SK-N-SH (cell line): ENCODE measurements at regions not wholly inside any gene's neighbourhood (a gene's known extent, or its start where the extent isn't known, plus 50 kb on each side); places are given as distances from the start of the nearest gene placed in this dataset.

ENCODE experiments used
- EP300 ChIP-seq, 2 experiments: IDR thresholded peaks; 2 replicates each; pipeline versions ENCODE4 v1.4.0 to v1.6.1; 2012; ENCODE audit warnings: borderline replicate concordance in 1 of 2, low read depth in 1 of 2, low read length in 1 of 2
- EZH2phosphoT487 ChIP-seq: fragments of 200-600 bp; sonication (generic); IDR thresholded peaks from 2 replicates; pipeline ENCODE4 v1.6.1; 2017; ENCODE audit warnings: low read depth, mixed run types, mild to moderate bottlenecking, antibody characterized with exemption, moderate library complexity, borderline replicate concordance
- GABPA ChIP-seq: IDR thresholded peaks from 2 replicates; pipeline ENCODE4 v1.4.0; 2012; ENCODE audit warnings: low read depth, mild to moderate bottlenecking
- GATA2 ChIP-seq: sonication (generic); formaldehyde crosslinking; IDR thresholded peaks from 2 replicates; pipeline ENCODE4 v1.5.0; 2020; ENCODE audit warnings: mild to moderate bottlenecking, missing genetic modification reagents
- MEF2A ChIP-seq: IDR thresholded peaks from 2 replicates; pipeline ENCODE4 v1.4.0; 2012; ENCODE audit warnings: low read depth, borderline replicate concordance
- NFIC ChIP-seq: IDR thresholded peaks from 2 replicates; pipeline ENCODE4 v1.4.0; 2012; ENCODE audit warnings: borderline replicate concordance
- NRF1 ChIP-seq: IDR thresholded peaks from 2 replicates; pipeline ENCODE4 v1.6.1; 2012; ENCODE audit warnings: low read depth, mild to moderate bottlenecking, low read length
- POLR2AphosphoS5 ChIP-seq: IDR thresholded peaks from 2 replicates; pipeline ENCODE4 v1.6.1; 2012; ENCODE audit warnings: low read depth, low read length
- RXRA ChIP-seq: IDR thresholded peaks from 2 replicates; pipeline ENCODE4 v1.4.0; 2012; ENCODE audit warnings: low read depth, mild to moderate bottlenecking, borderline replicate concordance
- SIN3A ChIP-seq: IDR thresholded peaks from 2 replicates; pipeline ENCODE4 v1.6.1; 2012; ENCODE audit warnings: low read depth, mild to moderate bottlenecking, low read length, moderate library complexity, borderline replicate concordance
- SMC3 ChIP-seq: IDR thresholded peaks from 2 replicates; pipeline ENCODE4 v1.6.1; 2012; ENCODE audit warnings: low read depth, low read length, improper control_type of control experiment
- TCF12 ChIP-seq: IDR thresholded peaks from 2 replicates; pipeline ENCODE4 v1.4.0; 2012
- TF ChIP-seq, protein P1 (sequence below): fragments of 200-600 bp; sonication (generic); IDR thresholded peaks from 2 replicates; pipeline ENCODE4 v1.6.1; 2017; ENCODE audit warnings: antibody characterized with exemption, mild to moderate bottlenecking, moderate library complexity

GRCh38 chr6:55633471-55633870 lies 54.5 kb upstream of the HMGCLL1 start:
- TF ChIP-seq, protein P1, sequence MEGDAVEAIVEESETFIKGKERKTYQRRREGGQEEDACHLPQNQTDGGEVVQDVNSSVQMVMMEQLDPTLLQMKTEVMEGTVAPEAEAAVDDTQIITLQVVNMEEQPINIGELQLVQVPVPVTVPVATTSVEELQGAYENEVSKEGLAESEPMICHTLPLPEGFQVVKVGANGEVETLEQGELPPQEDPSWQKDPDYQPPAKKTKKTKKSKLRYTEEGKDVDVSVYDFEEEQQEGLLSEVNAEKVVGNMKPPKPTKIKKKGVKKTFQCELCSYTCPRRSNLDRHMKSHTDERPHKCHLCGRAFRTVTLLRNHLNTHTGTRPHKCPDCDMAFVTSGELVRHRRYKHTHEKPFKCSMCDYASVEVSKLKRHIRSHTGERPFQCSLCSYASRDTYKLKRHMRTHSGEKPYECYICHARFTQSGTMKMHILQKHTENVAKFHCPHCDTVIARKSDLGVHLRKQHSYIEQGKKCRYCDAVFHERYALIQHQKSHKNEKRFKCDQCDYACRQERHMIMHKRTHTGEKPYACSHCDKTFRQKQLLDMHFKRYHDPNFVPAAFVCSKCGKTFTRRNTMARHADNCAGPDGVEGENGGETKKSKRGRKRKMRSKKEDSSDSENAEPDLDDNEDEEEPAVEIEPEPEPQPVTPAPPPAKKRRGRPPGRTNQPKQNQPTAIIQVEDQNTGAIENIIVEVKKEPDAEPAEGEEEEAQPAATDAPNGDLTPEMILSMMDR = no peak
- TF ChIP-seq NFIC (no peak), NRF1 (no peak), EZH2phosphoT487 (no peak), POLR2AphosphoS5 (no peak), EP300 (IDR thresholded peaks at IDR 0.05; ENCODE audit: borderline replicate concordance in 1 of 2, low read depth in 1 of 2, low read length in 1 of 2) (no peak), SIN3A (no peak), SMC3 (no peak), RXRA (no peak), GATA2 (no peak), GABPA (no peak), TCF12 (no peak), MEF2A (no peak)
